A673 (cell line): ENCODE measurements at regions not wholly inside any gene's neighbourhood (a gene's known extent, or its start where the extent isn't known, plus 50 kb on each side); places are given as distances from the start of the nearest gene placed in this dataset.

Experiments used
- BruUV-seq: library from RNA; stranded (reverse); fragments of 400-500 nt; replicated peaks from 2 replicates; lab custom pipeline; 2021; lab: Mats Ljungman, UMichigan
- CTCF ChIA-PET: fragments of 300-600 bp; sonication (Branson Sonifier 250); formaldehyde crosslinking; loops from one replicate; lab custom pipeline; 2022; ENCODE audit warnings: antibody characterized with exemption; lab: Charles Lee
- POLR2A ChIA-PET: fragments of 300-600 bp; sonication (Branson Sonifier 250); formaldehyde crosslinking; loops from one replicate; lab custom pipeline; 2022; ENCODE audit warnings: antibody characterized with exemption; ENCODE audit not compliant: low non-redundant PET; lab: Charles Lee
- DNase-seq: peaks from one replicate; pipeline ENCODE4 v3.0.0-alpha.2; 2015; ENCODE audit warnings: low spot score
- H3K27ac ChIP-seq: fragments of 200-600 bp; sonication (generic); 2 replicates; pipeline ENCODE4 v1.5.1; 2016; ENCODE audit warnings: mixed run types, low read depth, mild to moderate bottlenecking, mixed read lengths, antibody characterized with exemption, low read length; ENCODE audit not compliant: poor library complexity, severe bottlenecking
- H3K27me3 ChIP-seq: fragments of 200-600 bp; sonication (generic); replicated peaks from 2 replicates; pipeline ENCODE4 v1.6.1; 2017; ENCODE audit warnings: mixed run types, low read depth, mild to moderate bottlenecking, mixed read lengths, antibody characterized with exemption, low read length; ENCODE audit not compliant: insufficient read depth, poor library complexity
- H3K36me3 ChIP-seq: fragments of 200-600 bp; sonication (generic); 2 replicates; pipeline ENCODE4 v1.6.1; 2016; ENCODE audit warnings: mixed run types, mild to moderate bottlenecking, mixed read lengths, antibody characterized with exemption, low read length; ENCODE audit not compliant: insufficient read depth, poor library complexity, severe bottlenecking
- H3K4me1 ChIP-seq: fragments of 200-600 bp; sonication (generic); 2 replicates; pipeline ENCODE4 v1.6.1; 2017; ENCODE audit warnings: mixed run types, mild to moderate bottlenecking, mixed read lengths, antibody characterized with exemption, low read length; ENCODE audit not compliant: insufficient read depth, poor library complexity, severe bottlenecking
- H3K4me3 ChIP-seq: fragments of 200-600 bp; sonication (generic); 2 replicates; pipeline ENCODE4 v1.5.1; 2016; ENCODE audit warnings: low read depth, mixed run types, mild to moderate bottlenecking, mixed read lengths, low read length; ENCODE audit not compliant: poor library complexity, severe bottlenecking
- H3K9me3 ChIP-seq: fragments of 200-600 bp; sonication (generic); 2 replicates; pipeline ENCODE4 v1.6.1; 2016; ENCODE audit warnings: mixed run types, low read depth, mild to moderate bottlenecking, mixed read lengths, antibody characterized with exemption, low read length; ENCODE audit not compliant: poor library complexity, severe bottlenecking
- EZH2 ChIP-seq: fragments of 200-600 bp; sonication (generic); IDR thresholded peaks from 2 replicates; pipeline ENCODE4 v1.6.1; 2017; ENCODE audit warnings: borderline replicate concordance, low read depth, mild to moderate bottlenecking, mixed read lengths, antibody characterized with exemption, low read length; ENCODE audit not compliant: poor library complexity, severe bottlenecking
- intact Hi-C: fragments of 100-400 bp; cut with micrococcal nuclease; formaldehyde crosslinking; loops from one replicate; pipeline ENCODE4 v1.10.0; 2022; ENCODE audit not compliant: unreplicated experiment
- TF ChIP-seq, protein P1 (sequence below): fragments of 300-800, 200-600 bp; sonication (generic); conservative IDR thresholded peaks from 2 replicates; pipeline ENCODE4 v1.5.1; 2017; ENCODE audit warnings: low read depth, mild to moderate bottlenecking, antibody characterized with exemption, low read length, moderate library complexity, mixed read lengths

DNA sequence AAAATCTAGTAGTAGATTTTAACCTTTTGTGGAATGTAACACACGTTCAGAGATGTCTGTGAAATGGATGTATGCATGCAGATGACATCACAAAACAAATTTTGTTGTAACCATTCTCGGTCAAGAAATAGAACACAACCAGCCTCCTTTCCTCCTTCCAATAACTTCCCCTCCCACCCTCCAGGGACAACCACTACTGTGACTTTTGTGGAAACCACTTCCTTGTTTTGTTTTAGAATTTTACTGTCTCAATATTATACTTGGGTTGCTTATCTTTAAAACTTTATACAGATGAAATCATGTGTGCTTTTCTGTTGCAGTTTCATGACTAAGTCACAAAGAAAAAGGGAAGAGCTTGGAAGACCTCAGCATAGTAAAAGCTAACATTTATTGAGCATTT, 189.4 kb upstream of the NCAM1 start:
- no TSS peak for BruUV-seq
- no peak for TF ChIP-seq EZH2
- TF ChIP-seq, protein P1, sequence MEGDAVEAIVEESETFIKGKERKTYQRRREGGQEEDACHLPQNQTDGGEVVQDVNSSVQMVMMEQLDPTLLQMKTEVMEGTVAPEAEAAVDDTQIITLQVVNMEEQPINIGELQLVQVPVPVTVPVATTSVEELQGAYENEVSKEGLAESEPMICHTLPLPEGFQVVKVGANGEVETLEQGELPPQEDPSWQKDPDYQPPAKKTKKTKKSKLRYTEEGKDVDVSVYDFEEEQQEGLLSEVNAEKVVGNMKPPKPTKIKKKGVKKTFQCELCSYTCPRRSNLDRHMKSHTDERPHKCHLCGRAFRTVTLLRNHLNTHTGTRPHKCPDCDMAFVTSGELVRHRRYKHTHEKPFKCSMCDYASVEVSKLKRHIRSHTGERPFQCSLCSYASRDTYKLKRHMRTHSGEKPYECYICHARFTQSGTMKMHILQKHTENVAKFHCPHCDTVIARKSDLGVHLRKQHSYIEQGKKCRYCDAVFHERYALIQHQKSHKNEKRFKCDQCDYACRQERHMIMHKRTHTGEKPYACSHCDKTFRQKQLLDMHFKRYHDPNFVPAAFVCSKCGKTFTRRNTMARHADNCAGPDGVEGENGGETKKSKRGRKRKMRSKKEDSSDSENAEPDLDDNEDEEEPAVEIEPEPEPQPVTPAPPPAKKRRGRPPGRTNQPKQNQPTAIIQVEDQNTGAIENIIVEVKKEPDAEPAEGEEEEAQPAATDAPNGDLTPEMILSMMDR, result no peak
- Histone ChIP-seq H3K27me3 (no peaks in the 10 kb centered on the region), H3K36me3 (no peaks in the 10 kb centered on the region), H3K4me1 (no peaks in the 10 kb centered on the region), H3K4me3 (no peak overlapping the region), H3K27ac (no peak overlapping the region), H3K9me3 (no peaks in the 10 kb centered on the region)
- CTCF ChIA-PET, result no interaction called here
- intact Hi-C loops, result no loop called here
- no peak for DNase-seq
- POLR2A ChIA-PET, result no interaction called here

DNA sequence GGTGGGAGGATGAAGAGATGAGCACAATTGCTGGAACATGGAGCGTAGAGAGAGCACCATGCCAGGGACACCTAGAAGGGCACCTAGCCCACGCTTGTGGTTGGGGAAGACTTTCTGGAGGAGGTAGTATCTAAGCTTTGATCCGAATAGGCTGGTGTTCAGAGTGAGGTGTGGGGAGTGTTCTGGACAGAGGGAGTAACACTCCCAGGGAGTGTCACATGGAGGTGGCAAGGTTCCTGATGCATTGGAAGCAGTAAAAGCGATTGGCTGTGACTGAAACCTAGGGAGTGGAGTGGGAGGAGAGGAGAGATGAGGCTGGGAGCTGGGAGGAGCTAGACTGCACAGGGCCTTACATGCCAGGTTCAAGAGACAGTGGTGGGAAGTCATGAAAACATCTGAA, 188.0 kb upstream of the NCAM1 start:
- peak; percentile 27 for DNase-seq
- Histone ChIP-seq H3K27ac (no peak overlapping the region), H3K27me3 (no peaks in the 10 kb centered on the region), H3K36me3 (no peaks in the 10 kb centered on the region), H3K4me1 (peaks cover 11% of the 10 kb centered on the region), H3K9me3 (no peaks in the 10 kb centered on the region), H3K4me3 (no peak overlapping the region)
- CTCF ChIA-PET, result no interaction called here
- no TSS peak for BruUV-seq
- intact Hi-C loops, result no loop called here
- no peak for TF ChIP-seq EZH2
- TF ChIP-seq, protein P1, result no peak
- POLR2A ChIA-PET, result no interaction called here

DNA sequence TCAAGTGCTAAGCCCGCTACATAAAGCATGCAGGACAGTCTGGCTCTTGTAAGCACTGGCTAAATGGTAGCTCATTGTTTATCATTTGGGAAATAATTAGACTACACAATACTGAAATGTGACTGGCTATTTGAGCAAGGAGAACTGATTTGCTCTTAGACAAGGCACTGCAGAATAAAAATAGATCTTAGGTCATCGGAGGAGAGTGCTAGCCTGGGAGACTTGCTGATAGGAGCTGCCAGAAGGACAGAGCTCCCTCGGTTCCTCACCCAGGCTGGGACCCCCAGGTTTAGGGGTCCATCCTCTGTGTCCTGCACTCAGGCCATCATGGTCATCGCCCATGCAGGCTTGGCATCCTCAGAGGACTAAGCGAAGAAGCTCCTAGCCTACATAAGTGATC, 184.4 kb upstream of the NCAM1 start:
- Histone ChIP-seq H3K27me3 (no peaks in the 10 kb centered on the region), H3K4me3 (no peak overlapping the region), H3K4me1 (peaks cover 15% of the 10 kb centered on the region), H3K36me3 (no peaks in the 10 kb centered on the region), H3K27ac (no peak overlapping the region), H3K9me3 (no peaks in the 10 kb centered on the region)
- TF ChIP-seq, protein P1, result no peak
- TF ChIP-seq EZH2, result no peak
- BruUV-seq, result no TSS peak
- intact Hi-C loops, result no loop called here
- no peak for DNase-seq
- ChIA-PET POLR2A (no interaction called here), CTCF (no interaction called here)
